ENCODE measurements at regions not wholly inside any gene's neighbourhood (a gene's known extent, or its start where the extent isn't known, plus 50 kb on each side); places are given as distances from the start of the nearest gene placed in this dataset.

DNA sequence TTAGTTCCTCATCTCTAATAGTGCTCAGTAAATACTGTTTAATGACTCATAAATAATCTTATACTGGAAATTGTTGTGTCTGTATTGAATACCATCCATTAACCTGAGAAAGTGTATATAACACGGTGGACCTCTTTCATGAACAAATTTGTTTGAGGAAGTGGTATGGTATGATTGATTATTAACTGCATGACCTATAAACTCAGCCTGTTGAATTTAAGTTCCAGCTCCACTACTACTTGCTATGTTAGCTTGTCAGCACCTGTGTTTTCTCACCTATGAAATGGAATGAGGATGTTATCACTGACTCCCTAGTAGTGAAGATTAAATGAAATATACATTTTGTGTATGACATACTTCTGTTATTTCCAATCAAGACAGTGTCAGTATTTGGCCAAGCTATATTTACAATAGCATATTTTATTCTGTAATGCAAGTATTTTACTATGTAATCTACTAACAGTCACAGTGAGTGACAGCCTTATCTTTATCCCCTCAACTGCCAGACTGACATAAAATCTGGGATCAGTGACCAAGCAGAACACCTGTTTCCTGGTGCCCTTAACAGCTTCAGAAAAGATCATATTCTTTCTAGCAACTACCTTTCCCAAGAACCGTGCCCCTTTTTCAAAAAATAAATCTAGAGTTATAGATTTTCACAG is 77.3 kb upstream of the ITGA1 start:
- DNase-seq (ENCODE audit: extremely low read depth, low read depth, low spot score): no peak

DNA sequence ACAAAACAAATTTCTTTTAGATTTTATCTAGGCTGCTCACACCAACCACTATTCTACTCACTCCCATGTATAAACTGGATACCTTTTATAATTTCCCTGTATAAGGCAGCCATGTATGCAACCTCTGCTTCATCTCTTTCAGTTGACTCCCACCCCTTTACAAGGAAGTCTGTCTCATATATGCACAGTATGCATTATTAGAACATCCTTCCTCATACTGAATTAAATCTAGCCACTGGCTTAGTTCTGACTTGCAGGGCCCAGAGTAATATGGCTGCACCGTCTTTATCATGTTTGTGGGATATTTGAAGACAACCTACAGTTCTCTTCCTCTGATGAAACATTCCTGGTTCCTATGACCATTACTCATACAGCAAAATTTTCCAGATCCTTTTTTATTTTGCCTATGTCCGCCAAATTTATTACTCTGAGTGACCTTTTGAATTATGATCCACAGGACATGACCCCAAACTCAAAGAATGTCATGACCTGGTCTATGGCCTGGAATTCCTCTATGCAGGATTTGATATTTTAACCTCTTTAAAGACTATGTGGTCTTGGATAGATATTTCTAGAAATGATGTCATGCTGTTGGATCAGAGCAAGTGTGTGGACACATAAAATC is 76.6 kb upstream of the ITGA1 start:
- no peak for DNase-seq (ENCODE audit: extremely low read depth, low read depth, low spot score)

DNA sequence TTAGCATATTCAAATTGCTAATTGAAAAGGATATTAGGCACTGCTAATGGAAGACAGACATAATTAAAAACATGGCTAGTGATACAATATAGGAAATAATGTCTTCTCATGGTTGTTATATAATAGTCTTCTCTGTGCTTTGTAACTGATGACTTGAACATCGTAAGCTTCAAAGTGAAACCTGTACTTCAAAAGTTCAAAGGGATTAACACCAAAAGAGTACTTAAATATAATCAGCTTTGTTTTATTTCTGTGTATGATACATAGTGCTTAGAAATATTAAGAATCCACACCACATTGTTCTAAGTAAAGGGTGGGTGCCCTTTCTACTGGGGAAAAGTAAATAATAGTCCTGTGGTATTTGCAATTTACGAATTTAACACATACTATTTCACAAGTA is 75.4 kb upstream of the ITGA1 start:
- no peak for DNase-seq (ENCODE audit: extremely low read depth, low read depth, low spot score)

DNA sequence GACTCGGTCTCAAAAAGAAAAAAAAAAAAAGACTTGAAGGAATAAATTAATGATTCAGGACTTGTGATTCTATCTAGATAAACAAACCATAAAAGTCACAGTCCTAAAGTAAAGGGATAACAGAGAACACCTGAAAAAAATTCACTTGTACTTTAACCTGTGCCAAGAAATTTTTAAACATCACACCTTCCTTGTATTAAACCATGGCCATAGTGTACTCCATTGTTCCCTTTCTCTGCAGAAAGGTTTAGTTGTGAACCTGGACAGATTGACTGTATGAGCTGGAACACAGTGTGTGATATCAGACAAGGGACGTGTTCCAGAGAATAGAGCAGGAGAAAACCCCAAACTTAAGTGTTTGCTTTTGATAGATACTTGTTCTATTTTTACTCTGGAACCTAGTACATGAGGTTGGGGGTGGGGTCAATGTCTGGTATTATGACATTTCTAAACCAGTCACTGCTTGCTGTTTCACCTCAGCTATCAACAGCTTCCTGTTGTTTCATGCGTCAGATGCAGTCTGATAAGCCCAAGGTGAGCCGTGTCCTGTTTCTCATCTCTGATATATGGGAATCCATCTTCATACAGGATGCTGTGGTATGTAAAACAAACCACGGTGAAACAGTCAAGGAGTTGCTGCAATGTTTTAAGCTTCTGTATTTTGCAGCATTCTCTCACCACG is 62.5 kb upstream of the ITGA1 start:
- peak; percentile 67 for DNase-seq (ENCODE audit: extremely low read depth, low read depth, low spot score)

DNA sequence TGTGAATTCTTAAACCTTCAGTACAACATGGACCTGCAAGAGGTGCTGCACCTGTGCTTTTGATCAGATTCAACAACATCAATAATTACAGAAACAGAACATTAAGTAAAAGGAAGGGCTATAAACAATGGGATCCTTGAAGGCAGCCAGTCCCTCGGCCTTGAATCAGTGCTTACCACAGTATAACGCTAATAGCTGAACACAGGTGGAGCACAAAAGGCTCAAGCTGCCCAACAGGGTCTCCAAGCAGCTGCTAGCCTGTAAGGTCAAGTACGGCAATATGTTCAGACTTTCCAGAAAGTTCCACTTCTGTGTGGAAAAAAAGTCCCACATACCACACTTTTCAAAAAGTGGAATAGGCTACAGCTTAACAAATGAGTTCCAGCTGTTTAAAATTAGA is 61.9 kb upstream of the ITGA1 start:
- no peak for DNase-seq (ENCODE audit: extremely low read depth, low read depth, low spot score)

DNA sequence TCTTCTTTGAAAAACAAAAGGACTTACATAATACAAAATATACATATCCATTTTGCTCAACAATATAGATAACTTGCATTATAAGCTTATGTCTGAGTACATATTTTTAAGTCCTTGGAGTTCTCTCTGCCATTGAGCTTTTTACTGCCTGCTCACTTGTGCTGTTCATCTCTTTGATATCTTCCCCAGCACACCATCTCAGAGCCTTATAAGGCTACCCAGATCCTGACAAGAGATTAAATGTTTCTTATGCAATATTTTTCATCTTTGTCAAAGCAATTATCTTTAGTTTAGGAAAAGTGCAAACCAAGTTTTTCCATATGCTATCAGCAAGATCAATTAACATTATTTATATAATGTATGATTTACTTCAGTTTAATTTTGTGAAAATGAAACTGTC is 60.7 kb upstream of the ITGA1 start:
- no peak for DNase-seq (ENCODE audit: extremely low read depth, low read depth, low spot score)

DNA sequence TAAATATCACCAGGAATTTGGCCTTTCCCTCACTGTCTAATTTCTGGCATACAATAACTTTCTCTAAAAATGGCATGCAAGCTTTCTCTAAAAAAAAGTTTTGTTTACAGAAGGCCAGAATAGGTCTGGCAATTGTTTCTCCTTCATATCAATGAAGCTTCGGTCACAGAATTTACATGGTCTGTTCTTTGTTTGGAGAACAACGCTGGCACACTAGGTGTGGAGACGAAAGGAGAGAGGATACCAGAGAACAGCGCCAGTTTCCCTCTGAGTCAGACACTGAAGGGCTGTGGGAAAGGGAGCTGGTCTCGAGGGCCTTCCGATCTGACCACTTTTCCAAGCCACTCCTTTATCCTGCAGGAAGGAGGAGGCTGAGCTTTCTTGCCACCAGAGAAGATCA is 60.1 kb upstream of the ITGA1 start:
- DNase-seq (ENCODE audit: extremely low read depth, low read depth, low spot score): peak; percentile 88

DNA sequence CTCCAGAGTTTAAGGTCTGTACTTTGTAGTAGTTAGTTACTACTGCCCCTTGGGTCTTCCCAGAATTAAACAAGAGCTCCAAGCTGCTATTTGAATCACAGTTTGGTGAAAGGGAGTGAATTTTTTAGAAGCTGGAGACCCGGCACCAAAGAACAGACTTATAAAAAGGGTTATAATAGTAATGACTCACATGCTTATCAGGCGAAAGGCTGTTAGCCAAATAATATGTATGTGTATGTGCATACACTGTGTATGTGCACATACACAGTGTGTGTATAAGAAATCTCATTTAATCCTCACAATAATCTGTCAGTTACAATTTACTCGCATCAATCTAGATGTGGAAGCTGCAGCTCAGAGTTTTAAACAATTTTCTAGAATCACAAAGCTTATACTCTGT is 59.5 kb upstream of the ITGA1 start:
- DNase-seq (ENCODE audit: extremely low read depth, low read depth, low spot score): no peak

DNA sequence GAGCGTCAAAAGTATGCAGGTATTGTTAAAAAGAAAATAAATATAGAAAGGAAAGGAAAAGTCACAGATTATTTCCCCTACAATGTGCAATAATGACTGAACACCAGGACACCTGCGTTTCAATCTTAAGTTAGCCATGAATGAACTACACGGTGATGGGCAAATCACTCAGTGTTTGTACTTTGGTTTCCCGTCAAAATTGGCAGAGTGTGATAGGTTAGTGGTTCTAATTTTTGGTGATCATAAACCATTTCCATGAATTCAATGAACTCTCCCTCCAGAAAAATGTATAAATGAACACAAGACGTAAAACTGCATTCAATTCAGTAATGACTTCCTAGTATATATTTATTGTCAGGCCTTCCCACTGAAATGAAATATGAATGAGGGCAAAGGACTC is 59.0 kb upstream of the ITGA1 start:
- DNase-seq (ENCODE audit: extremely low read depth, low read depth, low spot score): no peak

DNA sequence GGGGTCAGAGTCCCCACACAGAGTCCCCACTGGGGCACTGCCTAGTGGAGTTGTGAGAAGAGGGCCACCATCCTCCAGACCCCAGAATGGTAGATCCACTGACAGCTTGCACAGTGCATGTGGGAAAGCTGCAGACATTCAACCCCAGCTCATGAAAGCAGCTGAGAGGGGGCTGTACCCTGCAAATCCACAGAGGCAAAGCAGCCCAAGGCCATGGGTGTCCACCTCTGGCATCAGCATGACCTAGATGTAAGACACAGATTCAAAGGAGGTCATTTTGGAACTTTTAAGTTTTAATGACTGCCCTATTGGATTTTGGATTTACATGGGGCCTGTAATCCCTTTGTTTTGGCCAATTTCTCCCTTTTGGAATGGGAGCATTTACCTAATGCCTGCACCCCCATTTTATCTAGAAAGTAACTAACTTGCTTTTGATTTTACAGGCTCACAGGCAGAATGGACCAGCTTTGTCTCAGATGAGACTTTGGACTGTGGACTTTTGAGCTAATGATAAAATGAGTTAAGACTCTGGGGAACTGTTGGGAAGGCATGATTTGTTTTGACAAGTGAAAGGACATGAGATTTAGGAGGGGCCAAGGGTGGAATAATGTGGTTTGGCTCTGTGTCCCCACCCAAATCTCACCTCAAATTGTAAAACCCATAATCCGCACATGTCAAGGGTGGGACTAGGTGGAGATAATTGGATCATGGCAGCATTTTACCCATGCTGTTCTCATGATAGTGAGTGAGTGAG is 56.3 kb upstream of the ITGA1 start:
- DNase-seq (ENCODE audit: extremely low read depth, low read depth, low spot score): no peak

DNA sequence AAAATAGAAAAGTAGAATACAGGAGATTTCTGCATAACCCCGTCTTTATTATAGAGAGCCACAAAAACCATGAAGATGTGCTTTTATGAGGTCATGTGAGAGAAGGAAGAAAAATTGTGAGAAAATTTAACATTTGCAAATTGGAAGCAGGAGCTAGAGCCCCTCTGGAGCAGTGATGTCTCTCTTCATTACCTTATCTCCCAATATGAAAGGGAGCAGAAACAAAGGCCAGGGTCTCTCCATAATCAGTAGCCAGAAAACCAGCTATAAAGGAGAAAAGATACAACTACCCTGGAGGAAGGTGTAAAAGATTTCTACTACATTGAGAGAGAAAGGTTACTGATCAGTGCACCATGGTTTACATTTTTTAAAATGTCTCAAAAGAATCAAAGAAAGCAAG is 53.2 kb upstream of the ITGA1 start:
- no peak for DNase-seq (ENCODE audit: extremely low read depth, low read depth, low spot score)

DNA sequence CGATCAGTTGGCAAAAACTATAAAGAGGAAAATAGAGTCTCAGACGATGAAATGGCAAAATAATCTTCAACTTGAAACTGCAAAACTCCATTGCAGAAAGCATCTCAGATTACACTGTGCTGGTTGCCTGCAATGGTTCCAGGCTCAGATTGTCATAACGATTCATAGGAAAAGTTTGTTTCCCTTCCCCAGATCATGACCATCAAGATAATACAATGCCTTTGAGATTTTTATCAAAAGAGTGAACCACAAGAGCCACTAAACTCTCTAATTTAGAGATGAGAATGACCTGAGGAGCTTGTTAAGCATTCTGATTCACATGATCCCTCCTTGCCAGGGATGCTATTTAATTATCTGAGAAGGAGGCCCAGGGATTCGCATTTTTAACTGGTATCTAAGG is 52.6 kb upstream of the ITGA1 start:
- no peak for DNase-seq (ENCODE audit: extremely low read depth, low read depth, low spot score)

All from glomerular endothelial cell (primary cell).